ENCODE measurements at regions not wholly inside any gene's neighbourhood (a gene's known extent, or its start where the extent isn't known, plus 50 kb on each side); places are given as distances from the start of the nearest gene placed in this dataset.

- H3K9me3 ChIP-seq (ENCODE audit: control insufficient read depth, insufficient read depth, low read length) = no peaks in the 10 kb centered on the region
- DNase-seq (ENCODE audit: low read depth, low spot score) = no peak
- no peak overlapping the region for H3K4me3 ChIP-seq (ENCODE audit: low read depth, low read length)
- CTCF ChIA-PET = no interaction called here
- H3K27ac ChIP-seq (ENCODE audit: low read depth, low read length) = no peak overlapping the region
- no peak for TF ChIP-seq CTCF (IDR thresholded peaks at IDR 0.05; ENCODE audit: low read depth, low read length)
- POLR2A ChIA-PET = no interaction called here
- peaks cover 4% of the 10 kb centered on the region for H3K27me3 ChIP-seq (ENCODE audit: control insufficient read depth, insufficient read depth, low read length)
Observed at GRCh38 chr15:70303981-70304380, 206.3 kb upstream of the TLE3 start.

- no peak overlapping the region for H3K27ac ChIP-seq (ENCODE audit: low read depth, low read length)
- no peak for TF ChIP-seq CTCF (IDR thresholded peaks at IDR 0.05; ENCODE audit: low read depth, low read length)
- DNase-seq (ENCODE audit: low read depth, low spot score) = no peak
- H3K27me3 ChIP-seq (ENCODE audit: control insufficient read depth, insufficient read depth, low read length) = peaks cover 9% of the 10 kb centered on the region
- no peak overlapping the region for H3K4me3 ChIP-seq (ENCODE audit: low read depth, low read length)
- ChIA-PET POLR2A (no interaction called here), CTCF (no interaction called here)
- H3K9me3 ChIP-seq (ENCODE audit: control insufficient read depth, insufficient read depth, low read length) = no peaks in the 10 kb centered on the region
Observed at GRCh38 chr15:70302360-70302759, 204.6 kb upstream of the TLE3 start.

DNA sequence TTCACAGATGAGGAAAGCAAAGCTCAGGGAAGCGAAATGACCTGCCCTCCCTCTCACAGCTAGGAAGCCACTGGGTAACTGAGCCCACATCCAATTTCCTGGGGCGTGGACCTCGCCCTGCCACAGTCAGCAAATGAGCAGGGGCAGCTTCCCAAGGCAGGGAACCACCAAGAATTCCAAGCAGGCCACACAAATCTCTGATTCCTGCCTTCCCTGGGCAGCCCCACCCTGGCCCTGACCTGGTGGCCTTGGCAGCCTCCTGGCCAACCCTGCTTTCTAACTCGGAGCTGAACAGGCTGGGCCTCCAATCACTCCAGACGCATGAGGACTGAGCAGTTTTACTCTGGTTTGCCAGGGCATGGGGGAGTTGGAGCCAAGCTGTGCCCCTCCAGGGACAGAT, 203.7 kb upstream of the TLE3 start:
- ChIA-PET CTCF (no interaction called here), POLR2A (no interaction called here)
- no peak for DNase-seq (ENCODE audit: low read depth, low spot score)

GRCh38 chr15:70299931-70300869, 202.5 kb upstream of the TLE3 start:
- no peak for TF ChIP-seq CTCF (IDR thresholded peaks at IDR 0.05; ENCODE audit: low read depth, low read length)
- CTCF ChIA-PET = no interaction called here
- Histone ChIP-seq H3K9me3 (ENCODE audit: control insufficient read depth, insufficient read depth, low read length) (no peaks in the 10 kb centered on the region), H3K27ac (ENCODE audit: low read depth, low read length) (no peak overlapping the region), H3K27me3 (ENCODE audit: control insufficient read depth, insufficient read depth, low read length) (peaks cover 17% of the 10 kb centered on the region), H3K4me3 (ENCODE audit: low read depth, low read length) (no peak overlapping the region)
- DNase-seq (ENCODE audit: low read depth, low spot score) = no peak
- POLR2A ChIA-PET = interaction anchor here (0.5 kb wide), 1 partner anchor 46 kb away, joined by 4 read pairs; no protein-coding TSS in a partner anchor

More for the DNA sequence above, 203.7 kb upstream of the TLE3 start:
- H3K9me3 ChIP-seq (ENCODE audit: control insufficient read depth, insufficient read depth, low read length) = no peaks in the 10 kb centered on the region
- peaks cover 13% of the 10 kb centered on the region for H3K27me3 ChIP-seq (ENCODE audit: control insufficient read depth, insufficient read depth, low read length)
- no peak overlapping the region for H3K27ac ChIP-seq (ENCODE audit: low read depth, low read length)
- TF ChIP-seq CTCF (IDR thresholded peaks at IDR 0.05; ENCODE audit: low read depth, low read length) = no peak
- H3K4me3 ChIP-seq (ENCODE audit: low read depth, low read length) = no peak overlapping the region

- ChIA-PET CTCF (interaction anchor here (1.6 kb wide), 1 partner anchor 170 kb away, joined by 4 read pairs; no protein-coding TSS in a partner anchor), POLR2A (no interaction called here)
- no peak overlapping the region for H3K27ac ChIP-seq (ENCODE audit: low read depth, low read length)
- DNase-seq (ENCODE audit: low read depth, low spot score) = no peak
- no peak for TF ChIP-seq CTCF (IDR thresholded peaks at IDR 0.05; ENCODE audit: low read depth, low read length)
- H3K9me3 ChIP-seq (ENCODE audit: control insufficient read depth, insufficient read depth, low read length) = no peaks in the 10 kb centered on the region
- peaks cover 26% of the 10 kb centered on the region for H3K27me3 ChIP-seq (ENCODE audit: control insufficient read depth, insufficient read depth, low read length)
- H3K4me3 ChIP-seq (ENCODE audit: low read depth, low read length) = no peak overlapping the region
Observed at GRCh38 chr15:70297465-70298058, 199.8 kb upstream of the TLE3 start.

All from AG04450 (cell line).